ENCODE measurements at regions not wholly inside any gene's neighbourhood (a gene's known extent, or its start where the extent isn't known, plus 50 kb on each side); places are given as distances from the start of the nearest gene placed in this dataset.

- no peak for DNase-seq
These were observed 176.1 kb downstream of the INSIG2 start for GRCh38 chr2:118264232-118264990.

- no peak for DNase-seq
These were observed 169.4 kb downstream of the INSIG2 start for GRCh38 chr2:118257696-118258095.

GRCh38 chr2:118255771-118256372 is 167.6 kb downstream of the INSIG2 start:
- DNase-seq = no peak

- no peak for DNase-seq
These were observed 167.0 kb downstream of the INSIG2 start for GRCh38 chr2:118255301-118255700.

- no peak for DNase-seq
These were observed 165.8 kb downstream of the INSIG2 start for GRCh38 chr2:118254116-118254515.

- DNase-seq = no peak
These were observed 163.2 kb downstream of the INSIG2 start for GRCh38 chr2:118251427-118251826.

- DNase-seq = no peak
These were observed 162.2 kb downstream of the INSIG2 start for GRCh38 chr2:118250463-118250862.

GRCh38 chr2:118250001-118250400 is 161.7 kb downstream of the INSIG2 start:
- DNase-seq = no peak

- no peak for DNase-seq
These were observed 161.3 kb downstream of the INSIG2 start for GRCh38 chr2:118249531-118249930.

- no peak for DNase-seq
These were observed 158.5 kb downstream of the INSIG2 start for GRCh38 chr2:118246726-118247125.

GRCh38 chr2:118246079-118246478 is 157.8 kb downstream of the INSIG2 start:
- no peak for DNase-seq

GRCh38 chr2:118244686-118245085 is 156.4 kb downstream of the INSIG2 start:
- DNase-seq = no peak

GRCh38 chr2:118243031-118243430 is 154.8 kb downstream of the INSIG2 start:
- no peak for DNase-seq

- DNase-seq = no peak
These were observed 153.9 kb downstream of the INSIG2 start for GRCh38 chr2:118242216-118242615.

GRCh38 chr2:118241128-118241527 is 152.9 kb downstream of the INSIG2 start:
- no peak for DNase-seq

GRCh38 chr2:118240276-118240675 is 152.0 kb downstream of the INSIG2 start:
- DNase-seq = no peak

- no peak for DNase-seq
These were observed 151.0 kb downstream of the INSIG2 start for GRCh38 chr2:118239284-118239683.

GRCh38 chr2:118237451-118237850 is 149.2 kb downstream of the INSIG2 start:
- DNase-seq = no peak

- DNase-seq = no peak
These were observed 144.5 kb downstream of the INSIG2 start for GRCh38 chr2:118232796-118233195.

- no peak for DNase-seq
These were observed 144.1 kb downstream of the INSIG2 start for GRCh38 chr2:118232391-118232790.

GRCh38 chr2:118231759-118232158 is 143.5 kb downstream of the INSIG2 start:
- no peak for DNase-seq

GRCh38 chr2:118227698-118228508 is 139.6 kb downstream of the INSIG2 start:
- no peak for DNase-seq

GRCh38 chr2:118225666-118226065 is 137.4 kb downstream of the INSIG2 start:
- peak; percentile 30 for DNase-seq

- no peak for DNase-seq
These were observed 136.6 kb downstream of the INSIG2 start for GRCh38 chr2:118224895-118225311.
